ENCODE measurements at regions not wholly inside any gene's neighbourhood (a gene's known extent, or its start where the extent isn't known, plus 50 kb on each side); places are given as distances from the start of the nearest gene placed in this dataset.

DNA sequence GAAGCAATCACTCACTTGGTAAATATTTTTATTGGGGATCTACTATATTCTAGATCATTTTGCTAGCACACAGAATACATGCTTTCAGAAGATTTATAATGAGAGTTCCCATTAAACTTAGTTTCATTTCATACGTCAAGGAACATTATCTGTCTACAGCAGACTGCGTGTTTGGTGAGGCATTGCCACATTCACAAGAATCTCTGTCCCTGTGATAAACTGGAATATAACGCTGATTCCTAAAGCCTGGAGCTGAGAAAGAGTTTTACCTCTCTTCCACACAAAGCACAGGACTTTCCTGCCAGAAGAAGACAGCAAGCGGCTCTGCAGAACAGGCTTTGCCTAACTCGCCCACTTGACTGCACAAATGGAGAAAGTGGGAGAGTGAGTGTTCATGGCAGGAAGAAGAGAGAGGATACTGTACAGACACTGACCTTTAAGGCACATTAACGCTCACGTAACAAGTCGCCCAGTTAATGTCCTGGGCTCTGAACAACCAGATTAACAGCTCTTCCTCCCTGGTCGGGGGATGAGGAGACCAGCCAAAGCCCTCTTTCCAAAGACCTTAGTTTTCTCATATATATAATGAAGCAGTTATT is 356.2 kb downstream of the GPD2 start:
- H3K9me3 ChIP-seq (ENCODE audit: low read length), result no peaks in the 10 kb centered on the region
- no peak overlapping the region for H3K4me3 ChIP-seq (ENCODE audit: low read depth, low read length, poor library complexity, severe bottlenecking)
- no peak overlapping the region for H3K9ac ChIP-seq (ENCODE audit: low read length)
- no peak overlapping the region for H3K27ac ChIP-seq (ENCODE audit: low read depth, low read length, poor library complexity, severe bottlenecking)
- H3K79me2 ChIP-seq (ENCODE audit: insufficient read depth, low read length), result no peaks in the 10 kb centered on the region
- H3K4me1 ChIP-seq (ENCODE audit: insufficient read depth, low read length, severe bottlenecking), result no peaks in the 10 kb centered on the region
- no peak overlapping the region for H3K4me2 ChIP-seq (ENCODE audit: low read length)
- H4K20me1 ChIP-seq (ENCODE audit: insufficient read depth, low read length), result no peaks in the 10 kb centered on the region
- no peaks in the 10 kb centered on the region for H3F3A ChIP-seq (ENCODE audit: insufficient read depth, low read length)
- TF ChIP-seq, protein P1, sequence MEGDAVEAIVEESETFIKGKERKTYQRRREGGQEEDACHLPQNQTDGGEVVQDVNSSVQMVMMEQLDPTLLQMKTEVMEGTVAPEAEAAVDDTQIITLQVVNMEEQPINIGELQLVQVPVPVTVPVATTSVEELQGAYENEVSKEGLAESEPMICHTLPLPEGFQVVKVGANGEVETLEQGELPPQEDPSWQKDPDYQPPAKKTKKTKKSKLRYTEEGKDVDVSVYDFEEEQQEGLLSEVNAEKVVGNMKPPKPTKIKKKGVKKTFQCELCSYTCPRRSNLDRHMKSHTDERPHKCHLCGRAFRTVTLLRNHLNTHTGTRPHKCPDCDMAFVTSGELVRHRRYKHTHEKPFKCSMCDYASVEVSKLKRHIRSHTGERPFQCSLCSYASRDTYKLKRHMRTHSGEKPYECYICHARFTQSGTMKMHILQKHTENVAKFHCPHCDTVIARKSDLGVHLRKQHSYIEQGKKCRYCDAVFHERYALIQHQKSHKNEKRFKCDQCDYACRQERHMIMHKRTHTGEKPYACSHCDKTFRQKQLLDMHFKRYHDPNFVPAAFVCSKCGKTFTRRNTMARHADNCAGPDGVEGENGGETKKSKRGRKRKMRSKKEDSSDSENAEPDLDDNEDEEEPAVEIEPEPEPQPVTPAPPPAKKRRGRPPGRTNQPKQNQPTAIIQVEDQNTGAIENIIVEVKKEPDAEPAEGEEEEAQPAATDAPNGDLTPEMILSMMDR (IDR thresholded peaks at IDR 0.05; ENCODE audit: low read length), result no peak
- no peak for TF ChIP-seq EZH2 (IDR thresholded peaks at IDR 0.05; ENCODE audit: borderline replicate concordance, low read length)
- no peaks in the 10 kb centered on the region for H3K27me3 ChIP-seq (ENCODE audit: insufficient read depth, low read length)
- H3K36me3 ChIP-seq (ENCODE audit: insufficient read depth, low read length), result no peaks in the 10 kb centered on the region
- no peak overlapping the region for H2AFZ ChIP-seq (ENCODE audit: low read length)
- no peaks in the 10 kb centered on the region for H3K9me2 ChIP-seq (ENCODE audit: low read depth, low read length)

DNA sequence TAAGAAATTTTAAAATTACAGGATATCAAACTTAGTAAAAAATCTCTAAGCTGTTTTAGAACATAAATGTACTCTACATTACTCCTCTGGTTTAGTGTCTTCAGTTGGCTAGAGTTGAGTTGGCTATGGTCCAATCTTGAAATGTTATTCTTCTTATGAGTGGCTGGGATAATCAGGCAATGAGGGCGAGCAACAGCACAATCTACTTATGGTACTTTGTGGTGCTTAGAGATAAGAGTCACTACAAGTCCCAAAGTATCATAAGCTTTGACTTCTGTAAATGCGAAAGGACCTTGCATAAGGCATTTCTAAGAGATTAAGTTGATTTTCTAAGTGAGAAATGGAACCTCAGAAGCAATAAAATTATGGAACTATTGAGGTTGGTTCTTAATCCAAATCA is 361.7 kb downstream of the GPD2 start:
- Histone ChIP-seq H3K27me3 (ENCODE audit: insufficient read depth, low read length) (no peaks in the 10 kb centered on the region), H3K9me3 (ENCODE audit: low read length) (no peaks in the 10 kb centered on the region), H3K4me2 (ENCODE audit: low read length) (no peak overlapping the region), H2AFZ (ENCODE audit: low read length) (no peak overlapping the region), H3K79me2 (ENCODE audit: insufficient read depth, low read length) (no peaks in the 10 kb centered on the region), H3F3A (ENCODE audit: insufficient read depth, low read length) (no peaks in the 10 kb centered on the region), H3K9ac (ENCODE audit: low read length) (no peak overlapping the region), H3K4me3 (ENCODE audit: low read depth, low read length, poor library complexity, severe bottlenecking) (no peak overlapping the region), H3K27ac (ENCODE audit: low read depth, low read length, poor library complexity, severe bottlenecking) (no peak overlapping the region), H3K4me1 (ENCODE audit: insufficient read depth, low read length, severe bottlenecking) (no peaks in the 10 kb centered on the region), H4K20me1 (ENCODE audit: insufficient read depth, low read length) (no peaks in the 10 kb centered on the region), H3K9me2 (ENCODE audit: low read depth, low read length) (no peaks in the 10 kb centered on the region), H3K36me3 (ENCODE audit: insufficient read depth, low read length) (no peaks in the 10 kb centered on the region)
- TF ChIP-seq, protein P1 (IDR thresholded peaks at IDR 0.05; ENCODE audit: low read length), result no peak
- no peak for TF ChIP-seq EZH2 (IDR thresholded peaks at IDR 0.05; ENCODE audit: borderline replicate concordance, low read length)

DNA sequence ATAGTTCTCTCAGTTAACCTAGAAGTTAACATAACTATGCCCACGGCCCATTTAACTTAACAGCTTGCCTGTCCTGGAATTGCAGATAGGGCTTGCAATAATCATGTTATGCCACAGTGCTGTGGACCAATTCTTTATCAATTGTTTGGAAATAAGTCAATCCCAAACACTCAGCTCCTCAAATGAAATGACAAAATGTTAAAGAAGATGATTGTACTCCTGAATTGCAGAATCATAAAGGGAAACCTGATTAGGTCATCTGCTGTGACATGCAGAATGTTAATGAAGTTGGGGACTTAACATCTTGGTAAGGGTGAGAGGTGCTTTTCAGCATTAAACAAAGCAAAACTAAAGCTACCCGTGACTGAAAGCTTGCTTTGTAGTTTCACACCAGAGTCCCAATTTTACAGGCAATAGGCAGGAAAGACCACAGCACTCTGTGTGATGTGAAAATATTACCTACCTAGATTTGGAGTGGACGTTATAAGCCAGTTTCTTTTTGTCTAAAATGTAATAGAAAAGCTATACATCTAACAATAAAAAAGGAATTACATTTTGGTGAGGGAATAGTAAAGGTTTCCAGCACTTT is 364.0 kb downstream of the GPD2 start:
- no peak overlapping the region for H3K27ac ChIP-seq (ENCODE audit: low read depth, low read length, poor library complexity, severe bottlenecking)
- H3K4me3 ChIP-seq (ENCODE audit: low read depth, low read length, poor library complexity, severe bottlenecking), result no peak overlapping the region
- no peak overlapping the region for H3K9ac ChIP-seq (ENCODE audit: low read length)
- H3K9me2 ChIP-seq (ENCODE audit: low read depth, low read length), result no peaks in the 10 kb centered on the region
- H2AFZ ChIP-seq (ENCODE audit: low read length), result no peak overlapping the region
- H3K79me2 ChIP-seq (ENCODE audit: insufficient read depth, low read length), result no peaks in the 10 kb centered on the region
- TF ChIP-seq, protein P1 (IDR thresholded peaks at IDR 0.05; ENCODE audit: low read length), result no peak
- TF ChIP-seq EZH2 (IDR thresholded peaks at IDR 0.05; ENCODE audit: borderline replicate concordance, low read length), result no peak
- no peak overlapping the region for H3K4me2 ChIP-seq (ENCODE audit: low read length)
- no peaks in the 10 kb centered on the region for H4K20me1 ChIP-seq (ENCODE audit: insufficient read depth, low read length)
- H3K9me3 ChIP-seq (ENCODE audit: low read length), result no peaks in the 10 kb centered on the region
- H3K4me1 ChIP-seq (ENCODE audit: insufficient read depth, low read length, severe bottlenecking), result no peaks in the 10 kb centered on the region
- no peaks in the 10 kb centered on the region for H3F3A ChIP-seq (ENCODE audit: insufficient read depth, low read length)
- no peaks in the 10 kb centered on the region for H3K27me3 ChIP-seq (ENCODE audit: insufficient read depth, low read length)
- no peaks in the 10 kb centered on the region for H3K36me3 ChIP-seq (ENCODE audit: insufficient read depth, low read length)

Measured in OCI-LY1 (cell line).